ENCODE measurements at regions not wholly inside any gene's neighbourhood (a gene's known extent, or its start where the extent isn't known, plus 50 kb on each side); places are given as distances from the start of the nearest gene placed in this dataset.

- Mint-ChIP-seq H3K4me3 (no peak overlapping the region), H3K27ac (no peak overlapping the region), H3K36me3 (ENCODE audit: low read depth) (no peaks in the 10 kb centered on the region), H3K9me3 (no peaks in the 10 kb centered on the region), H3K4me1 (peaks cover 7% of the 10 kb centered on the region), H3K27me3 (no peaks in the 10 kb centered on the region)
- ChIA-PET POLR2A (interaction anchor here (0.5 to 0.6 kb wide), 2 partner anchors 295 to 609 kb away, joined by 3 read pairs; no protein-coding TSS in a partner anchor), CTCF (no interaction called here)
- TF ChIP-seq CTCF (IDR thresholded peaks at IDR 0.05) = no peak
- ATAC-seq (ENCODE audit: low read depth) (no peak), DNase-seq (no peak)
- intact Hi-C loops (cut with micrococcal nuclease) = no loop called here
These were observed 55.9 kb upstream of the ANKRD55 start for GRCh38 chr5:56288873-56289601.

- Mint-ChIP-seq H3K36me3 (ENCODE audit: low read depth) (no peaks in the 10 kb centered on the region), H3K4me3 (no peak overlapping the region), H3K27ac (no peak overlapping the region), H3K27me3 (no peaks in the 10 kb centered on the region), H3K4me1 (peaks cover 7% of the 10 kb centered on the region), H3K9me3 (no peaks in the 10 kb centered on the region)
- TF ChIP-seq CTCF (IDR thresholded peaks at IDR 0.05) = no peak
- ChIA-PET POLR2A (no interaction called here), CTCF (interaction anchor here (1.0 kb wide), 1 partner anchor 16 kb away, joined by 3 read pairs; no protein-coding TSS in a partner anchor)
- ATAC-seq (ENCODE audit: low read depth) (no peak), DNase-seq (no peak)
- intact Hi-C loops (cut with micrococcal nuclease) = no loop called here
These were observed 53.1 kb upstream of the ANKRD55 start for GRCh38 chr5:56286015-56286884.

GRCh38 chr5:56282951-56283350 lies 49.8 kb upstream of the ANKRD55 start:
- no peak for DNase-seq
- CTCF ChIA-PET = interaction anchor here (1.5 kb wide), 1 partner anchor 544 kb away, joined by 3 read pairs; no protein-coding TSS in a partner anchor
- no peaks in the 10 kb centered on the region for H3K4me1 Mint-ChIP-seq
- ATAC-seq (ENCODE audit: low read depth) = no peak
- H3K27me3 Mint-ChIP-seq = no peaks in the 10 kb centered on the region
- H3K27ac Mint-ChIP-seq = no peak overlapping the region
- no peak overlapping the region for H3K4me3 Mint-ChIP-seq
- H3K9me3 Mint-ChIP-seq = no peaks in the 10 kb centered on the region
- no peak for TF ChIP-seq CTCF (IDR thresholded peaks at IDR 0.05)
- no peaks in the 10 kb centered on the region for H3K36me3 Mint-ChIP-seq (ENCODE audit: low read depth)
- POLR2A ChIA-PET = no interaction called here
- intact Hi-C loops (cut with micrococcal nuclease) = no loop called here

Measured in activated B cell treated with CpG ODN at 0.5 μM for 24 hours (primary cell).